HEK293T (cell line): ENCODE measurements at regions not wholly inside any gene's neighbourhood (a gene's known extent, or its start where the extent isn't known, plus 50 kb on each side); places are given as distances from the start of the nearest gene placed in this dataset.

Experiments
- ARNT ChIP-seq: fragments of 450-650 bp; IDR thresholded peaks from 2 replicates; pipeline ENCODE4 v1.6.1; 2017; ENCODE audit warnings: mild to moderate bottlenecking
- BHLHE40 ChIP-seq: fragments of 450-650 bp; IDR thresholded peaks from 2 replicates; pipeline ENCODE4 v1.6.1; 2016; ENCODE audit warnings: mild to moderate bottlenecking, moderate library complexity, borderline replicate concordance
- ELF4 ChIP-seq: fragments of 450-650 bp; IDR thresholded peaks from 2 replicates; pipeline ENCODE4 v1.6.1; 2017; ENCODE audit warnings: antibody characterized with exemption
- FOXA1 ChIP-seq: fragments of 450-650 bp; IDR thresholded peaks from 2 replicates; pipeline ENCODE4 v1.6.1; 2016; ENCODE audit warnings: mild to moderate bottlenecking
- FOXK2 ChIP-seq: fragments of 450-650 bp; IDR thresholded peaks from 2 replicates; pipeline ENCODE4 v1.6.1; 2016; ENCODE audit warnings: mild to moderate bottlenecking
- FOXM1 ChIP-seq: fragments of 450-650 bp; IDR thresholded peaks from 2 replicates; pipeline ENCODE4 v1.6.1; 2017; ENCODE audit warnings: mild to moderate bottlenecking, borderline replicate concordance
- HDGF ChIP-seq: fragments of 450-650 bp; IDR thresholded peaks from 2 replicates; pipeline ENCODE4 v1.6.1; 2017; ENCODE audit warnings: antibody characterized with exemption, borderline replicate concordance
- SP1 ChIP-seq: fragments of 450-650 bp; IDR thresholded peaks from 2 replicates; pipeline ENCODE4 v1.6.1; 2017
- SUZ12 ChIP-seq: fragments of 450-650 bp; IDR thresholded peaks from 2 replicates; pipeline ENCODE4 v1.6.1; 2016; ENCODE audit warnings: mild to moderate bottlenecking
- TARDBP ChIP-seq: fragments of 450-650 bp; IDR thresholded peaks from 2 replicates; pipeline ENCODE4 v1.6.1; 2016
- ZNF384 ChIP-seq: fragments of 450-650 bp; IDR thresholded peaks from 2 replicates; pipeline ENCODE4 v1.6.1; 2016
- TF ChIP-seq, protein P1 (sequence below): fragments of 450-650 bp; IDR thresholded peaks from 2 replicates; pipeline ENCODE4 v1.6.1; 2016

DNA sequence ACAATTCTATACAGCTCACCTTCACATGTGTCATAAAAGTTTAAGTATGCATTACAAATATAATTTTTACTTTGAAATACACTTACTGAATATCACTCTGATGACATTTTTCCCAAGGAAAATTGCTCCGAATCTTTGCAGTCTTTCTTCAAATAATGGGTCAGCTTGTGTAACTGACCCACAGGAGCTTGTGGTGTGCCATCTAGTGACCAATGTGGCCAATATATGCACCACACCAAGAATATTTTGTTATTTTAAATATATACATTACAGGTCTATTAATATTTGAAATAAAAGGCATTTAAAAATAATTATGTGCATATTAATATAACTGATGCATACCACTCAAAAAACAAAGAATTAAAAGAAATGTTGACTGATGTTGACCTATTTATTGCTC is 271.4 kb downstream of the TBX15 start:
- TF ChIP-seq SUZ12 (no peak), ARNT (no peak), TARDBP (no peak), SP1 (no peak), ZNF384 (no peak), FOXM1 (no peak), ELF4 (no peak), HDGF (no peak), FOXK2 (no peak), BHLHE40 (no peak), FOXA1 (no peak)
- TF ChIP-seq, protein P1, sequence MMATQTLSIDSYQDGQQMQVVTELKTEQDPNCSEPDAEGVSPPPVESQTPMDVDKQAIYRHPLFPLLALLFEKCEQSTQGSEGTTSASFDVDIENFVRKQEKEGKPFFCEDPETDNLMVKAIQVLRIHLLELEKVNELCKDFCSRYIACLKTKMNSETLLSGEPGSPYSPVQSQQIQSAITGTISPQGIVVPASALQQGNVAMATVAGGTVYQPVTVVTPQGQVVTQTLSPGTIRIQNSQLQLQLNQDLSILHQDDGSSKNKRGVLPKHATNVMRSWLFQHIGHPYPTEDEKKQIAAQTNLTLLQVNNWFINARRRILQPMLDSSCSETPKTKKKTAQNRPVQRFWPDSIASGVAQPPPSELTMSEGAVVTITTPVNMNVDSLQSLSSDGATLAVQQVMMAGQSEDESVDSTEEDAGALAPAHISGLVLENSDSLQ: no peak
